HG03139 (cell line): ENCODE measurements at regions not wholly inside any gene's neighbourhood (a gene's known extent, or its start where the extent isn't known, plus 50 kb on each side); places are given as distances from the start of the nearest gene placed in this dataset.
"Not testable (repeated sequence)": the region's sequence is repeated elsewhere in the genome, so short reads cannot be mapped to it uniquely, and the experiment has no call there.

Experiments used
- ATAC-seq: cut with Tn5 transposase; IDR thresholded peaks from one replicate; pipeline ENCODE4 v1.9.1; 2021; ENCODE audit not compliant: unreplicated experiment

GRCh38 chr3:153640689-153641665 lies 479.0 kb downstream of the RAP2B start:
- no peak for ATAC-seq

GRCh38 chr3:153642576-153642975 lies 478.6 kb upstream of the ARHGEF26 start:
- not testable (repeated sequence) for ATAC-seq

- ATAC-seq, result not testable (repeated sequence)
These were observed 477.7 kb upstream of the ARHGEF26 start for GRCh38 chr3:153643471-153643870.

- ATAC-seq, result no peak
These were observed 471.8 kb upstream of the ARHGEF26 start for GRCh38 chr3:153649286-153649839.

GRCh38 chr3:153652076-153652475 lies 469.1 kb upstream of the ARHGEF26 start:
- no peak for ATAC-seq

GRCh38 chr3:153657046-153657445 lies 464.1 kb upstream of the ARHGEF26 start:
- no peak for ATAC-seq

- no peak for ATAC-seq
These were observed 463.7 kb upstream of the ARHGEF26 start for GRCh38 chr3:153657461-153657860.

- no peak for ATAC-seq
These were observed 463.1 kb upstream of the ARHGEF26 start for GRCh38 chr3:153658136-153658535.

- no peak for ATAC-seq
These were observed 454.0 kb upstream of the ARHGEF26 start for GRCh38 chr3:153666991-153667740.

- no peak for ATAC-seq
These were observed 451.7 kb upstream of the ARHGEF26 start for GRCh38 chr3:153669527-153669926.

- ATAC-seq, result no peak
These were observed 450.6 kb upstream of the ARHGEF26 start for GRCh38 chr3:153670577-153670976.

- ATAC-seq, result no peak
These were observed 447.3 kb upstream of the ARHGEF26 start for GRCh38 chr3:153673853-153674252.

- peak; percentile 58 for ATAC-seq
These were observed 441.5 kb upstream of the ARHGEF26 start for GRCh38 chr3:153679714-153680113.

GRCh38 chr3:153680526-153680925 lies 440.7 kb upstream of the ARHGEF26 start:
- no peak for ATAC-seq

- no peak for ATAC-seq
These were observed 440.1 kb upstream of the ARHGEF26 start for GRCh38 chr3:153681057-153681456.

GRCh38 chr3:153688301-153689120 lies 432.7 kb upstream of the ARHGEF26 start:
- no peak for ATAC-seq

- no peak for ATAC-seq
These were observed 428.0 kb upstream of the ARHGEF26 start for GRCh38 chr3:153693207-153693606.

GRCh38 chr3:153702106-153702505 lies 419.1 kb upstream of the ARHGEF26 start:
- ATAC-seq, result no peak

GRCh38 chr3:153704115-153704514 lies 417.1 kb upstream of the ARHGEF26 start:
- ATAC-seq, result no peak

- no peak for ATAC-seq
These were observed 414.5 kb upstream of the ARHGEF26 start for GRCh38 chr3:153706706-153707105.

- ATAC-seq, result no peak
These were observed 407.2 kb upstream of the ARHGEF26 start for GRCh38 chr3:153714016-153714415.
